ENCODE measurements at regions not wholly inside any gene's neighbourhood (a gene's known extent, or its start where the extent isn't known, plus 50 kb on each side); places are given as distances from the start of the nearest gene placed in this dataset.

DNA sequence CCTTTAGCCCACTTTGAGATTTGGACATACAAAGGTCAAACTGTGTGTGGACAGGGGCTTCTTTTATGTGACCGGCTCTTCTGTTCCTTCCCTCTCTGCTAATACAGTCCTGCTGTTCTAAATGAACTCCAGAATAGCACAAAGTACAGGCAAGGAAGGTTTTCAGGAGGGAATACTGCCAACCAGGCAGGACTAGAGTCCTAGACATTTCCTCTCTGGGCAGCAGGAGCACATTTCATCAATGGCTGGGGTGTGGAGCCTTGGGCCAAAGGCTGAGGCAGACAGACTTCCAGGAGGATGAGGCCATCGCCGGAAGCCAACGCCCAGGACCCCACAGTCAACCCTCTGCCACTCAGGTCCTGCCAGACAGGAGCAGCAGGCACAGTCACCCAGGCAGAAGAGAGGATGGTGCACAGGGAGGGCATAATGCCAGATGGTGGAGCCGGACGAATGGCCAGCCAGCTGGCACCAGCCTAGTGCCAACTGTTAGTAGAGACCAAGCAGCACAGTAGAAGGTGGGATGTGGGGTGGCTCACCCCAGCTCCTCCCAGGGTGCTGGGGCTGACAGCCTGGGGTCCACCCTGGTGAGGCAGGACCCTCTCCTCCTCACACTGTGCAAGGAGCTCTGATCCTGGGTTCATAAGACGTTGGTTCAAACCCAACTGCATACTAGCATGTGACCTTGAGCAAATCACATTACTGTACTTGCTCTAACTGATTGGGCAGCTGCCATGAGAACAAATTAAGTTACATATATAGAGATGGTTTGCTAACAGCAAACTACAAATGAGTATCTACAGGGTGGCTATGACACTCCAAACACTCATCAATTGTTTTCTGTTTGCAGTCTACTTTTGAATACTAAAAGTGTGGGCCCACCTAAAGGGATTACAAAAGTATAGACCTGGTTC, 410.7 kb downstream of the SIPA1L2 start:
- H3K27me3 ChIP-seq (ENCODE audit: control insufficient read depth in 2 of 2, insufficient read depth in 2 of 2, low read length in 2 of 2): no peaks in the 10 kb centered on the region
- in situ Hi-C loops (cut with MboI): no loop called here
- POLR2A ChIA-PET: no interaction called here
- no peaks in the 10 kb centered on the region for H4K20me1 ChIP-seq (replicated peaks; ENCODE audit: control insufficient read depth, insufficient read depth, low read length)
- H3K9me1 ChIP-seq (ENCODE audit: control insufficient read depth, insufficient read depth, low read length): no peaks in the 10 kb centered on the region
- DNase-seq (ENCODE audit: extremely low read depth in 1 of 4, low spot score in 3 of 4) (no peak), ATAC-seq (no peak), FAIRE-seq (no peak)
- 1% methylated on average over 7 of the region's 7 CpGs for WGBS (ENCODE audit: insufficient coverage, low coverage, missing lambda C conversion rate)
- no peaks in the 10 kb centered on the region for H3K79me2 ChIP-seq (ENCODE audit: control insufficient read depth, insufficient read depth, low read length)
- no peak overlapping the region for H3K4me2 ChIP-seq (ENCODE audit: insufficient read depth, low read length)
- CTCF ChIA-PET (ENCODE audit: low intra/inter-chr PET ratio): no interaction called here
- H3K4me3 ChIP-seq: no peak overlapping the region
- no peak overlapping the region for H2AFZ ChIP-seq (ENCODE audit: low read depth, low read length)
- H3K27ac ChIP-seq (ENCODE audit: extremely low read depth, low read depth, low read length): no peak overlapping the region
- H3K4me1 ChIP-seq (replicated peaks in 1 of 2; ENCODE audit: control insufficient read depth in 2 of 2, insufficient read depth in 2 of 2, low read length in 2 of 2): no peaks in the 10 kb centered on the region
- no peak overlapping the region for H3K9ac ChIP-seq (ENCODE audit: insufficient read depth in 1 of 2, low read depth in 2 of 2, low read length in 2 of 2)
- no peaks in the 10 kb centered on the region for H3K9me3 ChIP-seq (replicated peaks; ENCODE audit: control insufficient read depth, insufficient read depth, low read depth, low read length)
- no TSS peak for BruUV-seq (replicated peaks)
- intact Hi-C loops (cut with micrococcal nuclease): no loop called here
- no peaks in the 10 kb centered on the region for H3K36me3 ChIP-seq (ENCODE audit: control insufficient read depth, insufficient read depth, low read length)
- no peak for TF ChIP-seq ZNF121 (CRISPR knock-in tag; conservative IDR thresholded peaks at IDR 0.05)
- TF ChIP-seq ZBTB17 (CRISPR knock-in tag; IDR thresholded peaks at IDR 0.05): no peak
- TF ChIP-seq ZNF586 (CRISPR knock-in tag; conservative IDR thresholded peaks at IDR 0.05): no peak
- no peak for TF ChIP-seq ZNF274 (IDR thresholded peaks at IDR 0.05; ENCODE audit: borderline replicate concordance, low read depth, low read length)
- no peak for TF ChIP-seq HOMEZ (CRISPR knock-in tag; IDR thresholded peaks at IDR 0.05)
- TF ChIP-seq, protein P1, sequence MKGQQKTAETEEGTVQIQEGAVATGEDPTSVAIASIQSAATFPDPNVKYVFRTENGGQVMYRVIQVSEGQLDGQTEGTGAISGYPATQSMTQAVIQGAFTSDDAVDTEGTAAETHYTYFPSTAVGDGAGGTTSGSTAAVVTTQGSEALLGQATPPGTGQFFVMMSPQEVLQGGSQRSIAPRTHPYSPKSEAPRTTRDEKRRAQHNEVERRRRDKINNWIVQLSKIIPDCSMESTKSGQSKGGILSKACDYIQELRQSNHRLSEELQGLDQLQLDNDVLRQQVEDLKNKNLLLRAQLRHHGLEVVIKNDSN (CRISPR knock-in tag; IDR thresholded peaks at IDR 0.05): no peak
- TF ChIP-seq, protein P2, sequence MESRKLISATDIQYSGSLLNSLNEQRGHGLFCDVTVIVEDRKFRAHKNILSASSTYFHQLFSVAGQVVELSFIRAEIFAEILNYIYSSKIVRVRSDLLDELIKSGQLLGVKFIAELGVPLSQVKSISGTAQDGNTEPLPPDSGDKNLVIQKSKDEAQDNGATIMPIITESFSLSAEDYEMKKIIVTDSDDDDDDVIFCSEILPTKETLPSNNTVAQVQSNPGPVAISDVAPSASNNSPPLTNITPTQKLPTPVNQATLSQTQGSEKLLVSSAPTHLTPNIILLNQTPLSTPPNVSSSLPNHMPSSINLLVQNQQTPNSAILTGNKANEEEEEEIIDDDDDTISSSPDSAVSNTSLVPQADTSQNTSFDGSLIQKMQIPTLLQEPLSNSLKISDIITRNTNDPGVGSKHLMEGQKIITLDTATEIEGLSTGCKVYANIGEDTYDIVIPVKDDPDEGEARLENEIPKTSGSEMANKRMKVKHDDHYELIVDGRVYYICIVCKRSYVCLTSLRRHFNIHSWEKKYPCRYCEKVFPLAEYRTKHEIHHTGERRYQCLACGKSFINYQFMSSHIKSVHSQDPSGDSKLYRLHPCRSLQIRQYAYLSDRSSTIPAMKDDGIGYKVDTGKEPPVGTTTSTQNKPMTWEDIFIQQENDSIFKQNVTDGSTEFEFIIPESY (CRISPR knock-in tag; IDR thresholded peaks at IDR 0.05): no peak
- no peak for TF ChIP-seq CREBBP (IDR thresholded peaks at IDR 0.05; ENCODE audit: low read depth, low read length)

All from K562 (cell line).